Epithelial cell of prostate (primary cell): ENCODE measurements at regions not wholly inside any gene's neighbourhood (a gene's known extent, or its start where the extent isn't known, plus 50 kb on each side); places are given as distances from the start of the nearest gene placed in this dataset.

Source experiments
- DNase-seq: peaks from one replicate; pipeline ENCODE4 v3.0.0-alpha.2; 2011; ENCODE audit warnings: low read depth, low spot score
- H3K27ac ChIP-seq: fragments of 450-650 bp; 2 replicates; pipeline ENCODE4 v1.5.1; 2017; ENCODE audit warnings: mild to moderate bottlenecking

- no peak overlapping the region for H3K27ac ChIP-seq
- no peak for DNase-seq
Measured at GRCh38 chrX:7789200-7789599, 53.8 kb upstream of the VCX start.

- no peak for DNase-seq
- H3K27ac ChIP-seq = no peak overlapping the region
Measured at GRCh38 chrX:7788334-7788733, 54.6 kb upstream of the VCX start.

GRCh38 chrX:7787714-7788113, 55.3 kb upstream of the VCX start:
- no peak overlapping the region for H3K27ac ChIP-seq
- no peak for DNase-seq

- no peak overlapping the region for H3K27ac ChIP-seq
- no peak for DNase-seq
Measured at GRCh38 chrX:7784580-7784979, 58.4 kb upstream of the VCX start.

GRCh38 chrX:7779644-7780043, 63.3 kb upstream of the VCX start:
- DNase-seq = no peak
- no peak overlapping the region for H3K27ac ChIP-seq

- DNase-seq = no peak
Measured at GRCh38 chrX:7775987-7776386, 67.0 kb upstream of the VCX start.

GRCh38 chrX:7771788-7772438, 71.1 kb upstream of the VCX start:
- no peak for DNase-seq
- H3K27ac ChIP-seq = no peak overlapping the region

More at GRCh38 chrX:7775987-7776386, 67.0 kb upstream of the VCX start:
- no peak overlapping the region for H3K27ac ChIP-seq

- no peak for DNase-seq
- H3K27ac ChIP-seq = no peak overlapping the region
Measured at GRCh38 chrX:7759830-7760229, 83.1 kb upstream of the VCX start.

GRCh38 chrX:7746856-7747255, 96.1 kb upstream of the VCX start:
- no peak for DNase-seq
- no peak overlapping the region for H3K27ac ChIP-seq

- H3K27ac ChIP-seq = no peak overlapping the region
- no peak for DNase-seq
Measured at GRCh38 chrX:7730071-7730470, 112.9 kb upstream of the VCX start.

- DNase-seq = no peak
- H3K27ac ChIP-seq = no peak overlapping the region
Measured at GRCh38 chrX:7720519-7720918, 122.5 kb upstream of the VCX start.

- H3K27ac ChIP-seq = no peak overlapping the region
Measured at GRCh38 chrX:7714351-7714750, 128.6 kb upstream of the VCX start.

GRCh38 chrX:7711167-7711566, 131.8 kb upstream of the VCX start:
- no peak overlapping the region for H3K27ac ChIP-seq
- peak; percentile 3 for DNase-seq

More at GRCh38 chrX:7714351-7714750, 128.6 kb upstream of the VCX start:
- no peak for DNase-seq

GRCh38 chrX:7709845-7710244, 133.1 kb upstream of the VCX start:
- no peak for DNase-seq
- no peak overlapping the region for H3K27ac ChIP-seq

- no peak overlapping the region for H3K27ac ChIP-seq
- DNase-seq = no peak
Measured at GRCh38 chrX:7706032-7706431, 136.9 kb upstream of the VCX start.

GRCh38 chrX:7704205-7704604, 138.8 kb upstream of the VCX start:
- no peak overlapping the region for H3K27ac ChIP-seq
- no peak for DNase-seq

- DNase-seq = no peak
- H3K27ac ChIP-seq = no peak overlapping the region
Measured at GRCh38 chrX:7698248-7698647, 144.7 kb upstream of the VCX start.

GRCh38 chrX:7690842-7691241, 152.1 kb upstream of the VCX start:
- no peak overlapping the region for H3K27ac ChIP-seq
- no peak for DNase-seq

- H3K27ac ChIP-seq = no peak overlapping the region
- peak; percentile 20 for DNase-seq
Measured at GRCh38 chrX:7689791-7690412, 153.1 kb upstream of the VCX start.

- no peak for DNase-seq
- H3K27ac ChIP-seq = no peak overlapping the region
Measured at GRCh38 chrX:7680181-7680580, 162.8 kb upstream of the VCX start.

- no peak overlapping the region for H3K27ac ChIP-seq
- no peak for DNase-seq
Measured at GRCh38 chrX:7654316-7654715, 188.7 kb upstream of the VCX start.

GRCh38 chrX:7647831-7648230, 195.1 kb upstream of the VCX start:
- H3K27ac ChIP-seq = no peak overlapping the region
- DNase-seq = no peak
